GM12875 (cell line): ENCODE measurements at regions not wholly inside any gene's neighbourhood (a gene's known extent, or its start where the extent isn't known, plus 50 kb on each side); places are given as distances from the start of the nearest gene placed in this dataset.
"Not testable (repeated sequence)": the region's sequence is repeated elsewhere in the genome, so short reads cannot be mapped to it uniquely, and the experiment has no call there.

Experiments
- H3K4me3 ChIP-seq: one replicate; pipeline ENCODE4 v1.5.1; 2011; ENCODE audit warnings: low read depth, low read length, control low read depth
- TF ChIP-seq, protein P1 (sequence below): IDR thresholded peaks from 2 replicates; pipeline ENCODE4 v1.5.1; 2011; ENCODE audit warnings: low read depth, mild to moderate bottlenecking, control low read depth, inconsistent platforms, low read length, moderate library complexity, borderline replicate concordance; ENCODE audit not compliant: insufficient read depth

DNA sequence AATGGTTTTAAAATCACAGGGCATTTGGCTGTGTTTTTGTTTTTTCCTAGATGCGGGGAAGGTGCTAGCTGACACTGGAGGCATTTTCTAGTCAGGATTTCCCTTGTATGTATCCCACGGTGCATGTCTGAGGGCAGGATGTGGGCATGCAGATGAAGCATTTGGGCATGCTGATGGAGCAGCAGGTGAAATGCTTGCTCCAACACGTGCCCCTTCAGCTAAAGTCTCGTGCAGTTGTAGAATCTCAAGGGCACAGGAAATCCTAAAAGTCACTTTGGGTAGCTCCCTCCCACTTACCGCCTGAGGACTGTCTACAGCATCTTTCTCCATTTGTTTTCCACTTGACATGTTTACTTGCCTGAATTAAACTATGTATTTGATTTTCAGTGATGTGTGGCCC is 429.4 kb upstream of the B3GAT1 start:
- no peak overlapping the region for H3K4me3 ChIP-seq
- TF ChIP-seq, protein P1, sequence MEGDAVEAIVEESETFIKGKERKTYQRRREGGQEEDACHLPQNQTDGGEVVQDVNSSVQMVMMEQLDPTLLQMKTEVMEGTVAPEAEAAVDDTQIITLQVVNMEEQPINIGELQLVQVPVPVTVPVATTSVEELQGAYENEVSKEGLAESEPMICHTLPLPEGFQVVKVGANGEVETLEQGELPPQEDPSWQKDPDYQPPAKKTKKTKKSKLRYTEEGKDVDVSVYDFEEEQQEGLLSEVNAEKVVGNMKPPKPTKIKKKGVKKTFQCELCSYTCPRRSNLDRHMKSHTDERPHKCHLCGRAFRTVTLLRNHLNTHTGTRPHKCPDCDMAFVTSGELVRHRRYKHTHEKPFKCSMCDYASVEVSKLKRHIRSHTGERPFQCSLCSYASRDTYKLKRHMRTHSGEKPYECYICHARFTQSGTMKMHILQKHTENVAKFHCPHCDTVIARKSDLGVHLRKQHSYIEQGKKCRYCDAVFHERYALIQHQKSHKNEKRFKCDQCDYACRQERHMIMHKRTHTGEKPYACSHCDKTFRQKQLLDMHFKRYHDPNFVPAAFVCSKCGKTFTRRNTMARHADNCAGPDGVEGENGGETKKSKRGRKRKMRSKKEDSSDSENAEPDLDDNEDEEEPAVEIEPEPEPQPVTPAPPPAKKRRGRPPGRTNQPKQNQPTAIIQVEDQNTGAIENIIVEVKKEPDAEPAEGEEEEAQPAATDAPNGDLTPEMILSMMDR = no peak

DNA sequence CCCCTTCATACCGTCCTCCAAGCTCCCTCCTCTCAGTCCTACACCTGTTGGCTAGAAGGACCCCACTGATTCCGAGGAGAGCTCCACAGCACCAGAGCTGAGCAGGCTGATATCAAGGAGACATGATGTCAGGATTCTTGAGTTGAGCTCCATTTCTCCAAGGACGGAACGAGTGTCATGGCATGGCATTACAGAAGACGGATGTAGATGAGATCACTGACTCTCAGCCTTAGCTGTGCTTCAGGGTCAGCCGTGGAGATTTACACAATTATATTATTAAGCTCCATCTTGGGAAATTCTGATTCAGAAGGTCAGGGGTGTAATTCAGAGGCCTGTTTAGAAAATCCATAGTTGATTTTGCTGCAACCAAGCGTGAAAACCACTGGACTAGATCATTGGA is 428.9 kb upstream of the B3GAT1 start:
- no peak overlapping the region for H3K4me3 ChIP-seq
- TF ChIP-seq, protein P1 = no peak

DNA sequence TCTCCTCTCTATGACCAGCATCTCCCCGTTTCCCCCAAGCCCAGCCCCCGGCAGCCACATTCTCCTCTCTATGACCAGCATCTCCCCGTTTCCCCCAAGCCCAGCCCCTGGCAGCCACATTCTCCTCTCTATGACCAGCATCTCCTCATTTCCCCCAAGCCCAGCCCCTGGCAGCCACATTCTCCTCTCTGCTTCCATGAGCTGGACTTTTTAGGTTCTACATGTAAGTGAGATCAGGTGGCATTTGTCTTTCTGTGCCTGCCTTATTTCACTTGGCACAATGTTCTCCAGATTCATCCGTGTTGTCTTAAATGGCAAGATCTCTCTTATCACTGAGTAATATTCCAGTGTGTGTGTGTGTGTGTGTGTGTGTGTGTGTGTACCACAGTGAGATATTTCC is 428.1 kb upstream of the B3GAT1 start:
- H3K4me3 ChIP-seq = not testable (repeated sequence)

DNA sequence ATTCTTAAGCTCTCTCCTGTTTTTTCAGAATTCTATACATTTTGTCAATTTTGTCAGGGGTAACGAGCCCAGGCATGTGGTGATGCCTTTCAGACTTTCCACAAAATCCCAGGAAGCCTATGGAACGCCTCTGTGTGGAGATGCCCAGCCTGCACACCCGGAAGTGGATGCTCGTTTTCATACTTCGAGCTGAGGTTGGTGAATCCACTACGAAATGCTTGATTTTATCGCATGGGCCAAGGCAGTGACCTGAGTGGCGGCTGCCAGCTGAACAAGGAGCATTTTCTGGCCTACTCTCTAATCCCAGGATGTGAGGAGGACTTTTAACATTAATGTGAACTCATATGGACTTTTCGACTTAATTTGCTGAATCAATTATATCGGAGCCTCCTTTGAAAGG is 426.7 kb upstream of the B3GAT1 start:
- TF ChIP-seq, protein P1 = no peak
- H3K4me3 ChIP-seq = no peak overlapping the region

DNA sequence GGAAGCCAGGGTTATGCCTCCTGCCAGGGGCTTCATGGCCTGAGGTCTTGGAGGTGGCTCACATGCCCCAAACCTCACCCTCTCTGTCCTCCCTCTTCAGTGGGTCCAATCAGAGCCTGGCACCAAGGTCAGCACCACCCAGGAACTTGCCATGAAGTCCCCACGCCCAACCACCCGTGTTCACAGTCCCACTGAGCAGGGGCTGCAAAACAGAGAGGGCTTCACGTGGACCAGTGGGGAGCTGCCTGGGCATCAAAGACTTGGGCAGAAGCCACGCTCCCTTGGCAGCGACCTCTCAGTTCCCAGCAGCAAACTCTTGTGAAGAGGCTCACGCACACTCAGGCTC is 425.8 kb upstream of the B3GAT1 start:
- H3K4me3 ChIP-seq = no peak overlapping the region
- TF ChIP-seq, protein P1 = no peak

DNA sequence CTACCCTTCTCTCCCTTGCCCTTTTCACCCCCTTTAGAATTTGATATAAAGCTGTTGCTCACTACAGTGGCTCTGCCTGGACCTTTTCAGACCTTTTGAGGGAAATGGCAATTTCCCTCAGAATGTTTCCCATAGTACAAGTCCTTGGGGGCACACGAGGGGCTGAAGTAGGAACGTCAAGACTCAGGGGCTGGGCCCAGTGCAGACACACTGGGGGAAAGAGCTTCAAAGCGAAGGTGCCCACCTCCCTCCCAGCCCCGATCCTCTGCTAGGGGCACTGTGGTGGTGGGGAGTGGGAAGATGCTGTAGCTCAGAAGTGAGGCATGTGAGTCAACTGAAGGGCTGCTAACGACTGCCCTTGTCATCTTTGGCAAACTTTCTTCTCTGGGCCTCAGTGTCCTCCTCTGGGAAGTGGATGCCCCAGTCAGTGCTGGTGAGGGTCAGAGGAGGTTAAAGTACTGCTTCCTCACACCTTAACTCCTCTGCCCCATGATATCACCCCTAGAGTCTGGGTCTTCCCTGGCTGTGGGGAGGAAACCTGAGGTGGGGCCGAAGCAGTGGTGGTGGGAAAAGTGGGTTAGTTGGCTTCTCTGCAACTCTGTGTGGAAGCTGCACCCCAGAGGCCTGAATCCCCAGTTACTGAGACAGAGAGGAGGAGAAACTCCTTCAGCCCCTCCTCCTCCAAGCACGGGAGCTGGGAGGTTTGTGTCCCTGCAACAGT is 425.3 kb upstream of the B3GAT1 start:
- TF ChIP-seq, protein P1 = no peak
- no peak overlapping the region for H3K4me3 ChIP-seq

DNA sequence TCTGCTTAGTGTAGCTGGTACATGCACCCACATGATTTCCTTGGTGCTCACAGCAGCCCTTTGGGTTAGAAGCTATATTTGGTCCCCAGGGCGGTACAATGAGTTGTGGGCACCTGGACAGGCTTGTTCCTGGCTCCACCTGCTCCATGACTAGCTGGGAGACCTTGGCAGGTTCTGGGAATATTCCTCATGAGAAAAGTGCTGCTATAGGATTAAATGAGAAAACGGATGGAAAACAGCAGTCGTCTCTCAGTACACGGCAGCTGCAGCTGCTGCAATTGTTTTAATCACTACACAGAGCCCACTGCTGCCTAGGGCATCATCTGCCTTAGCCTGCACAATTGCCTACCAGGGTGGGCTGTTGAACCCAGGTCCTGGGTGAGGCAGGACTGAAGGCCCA is 424.5 kb upstream of the B3GAT1 start:
- H3K4me3 ChIP-seq = no peak overlapping the region
- TF ChIP-seq, protein P1 = no peak

DNA sequence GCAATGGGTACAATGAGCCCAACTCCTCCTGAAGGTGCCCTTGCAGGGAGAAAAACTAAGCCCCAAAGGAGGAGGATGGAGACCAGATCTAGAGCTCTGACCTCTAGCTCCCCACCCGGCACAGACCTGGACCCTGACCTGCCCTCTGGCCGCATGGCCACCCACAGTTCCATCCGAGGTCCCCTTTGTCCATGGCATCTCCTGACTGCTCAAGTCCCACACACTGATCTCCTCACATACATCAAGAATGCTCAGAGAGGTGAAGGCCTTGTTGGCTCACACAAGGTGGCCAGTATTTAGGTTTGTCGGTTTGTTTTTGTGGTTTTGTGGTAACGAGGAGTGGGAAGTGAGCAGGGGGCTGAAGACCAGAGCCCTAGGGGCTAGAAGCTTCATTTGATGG is 423.5 kb upstream of the B3GAT1 start:
- TF ChIP-seq, protein P1 = no peak

More for the DNA sequence above, 423.5 kb upstream of the B3GAT1 start:
- H3K4me3 ChIP-seq = no peak overlapping the region
